H9 (cell line): ENCODE measurements at regions not wholly inside any gene's neighbourhood (a gene's known extent, or its start where the extent isn't known, plus 50 kb on each side); places are given as distances from the start of the nearest gene placed in this dataset.

Experiments
- DNase-seq: peaks from one replicate; pipeline ENCODE4 v3.0.0-alpha.2; 2017
- H2AFZ ChIP-seq: one replicate; pipeline ENCODE4 v1.6.1; 2013; ENCODE audit warnings: mild to moderate bottlenecking, low read length, control low read depth, moderate library complexity
- H2AK5ac ChIP-seq: 2 replicates; pipeline ENCODE4 v1.6.1; 2013; ENCODE audit warnings: low read length, control low read depth, mixed read lengths; ENCODE audit not compliant: insufficient read length
- H2BK120ac ChIP-seq: one replicate; pipeline ENCODE4 v1.6.1; 2013; ENCODE audit warnings: low read depth, mild to moderate bottlenecking, low read length, control low read depth, inconsistent platforms; ENCODE audit not compliant: poor library complexity, severe bottlenecking
- H2BK12ac ChIP-seq: 2 replicates; pipeline ENCODE4 v1.6.1; 2013; ENCODE audit warnings: low read length, control low read depth, mixed read lengths, low read depth; ENCODE audit not compliant: insufficient read length
- H2BK15ac ChIP-seq: 2 replicates; pipeline ENCODE4 v1.6.1; 2013; ENCODE audit warnings: low read depth, low read length, control low read depth
- H2BK20ac ChIP-seq: one replicate; pipeline ENCODE4 v1.6.1; 2013; ENCODE audit warnings: low read depth, mild to moderate bottlenecking, low read length, control low read depth, inconsistent platforms; ENCODE audit not compliant: poor library complexity, severe bottlenecking
- H2BK5ac ChIP-seq: 2 replicates; pipeline ENCODE4 v1.6.1; 2013; ENCODE audit warnings: low read length, control low read depth, mixed read lengths; ENCODE audit not compliant: insufficient read length
- H3K14ac ChIP-seq: 2 replicates; pipeline ENCODE4 v1.6.1; 2013; ENCODE audit warnings: low read length, control low read depth; ENCODE audit not compliant: insufficient read depth
- H3K18ac ChIP-seq: 2 replicates; pipeline ENCODE4 v1.6.1; 2013; ENCODE audit warnings: low read depth, mild to moderate bottlenecking, mixed read lengths, low read length, control low read depth; ENCODE audit not compliant: insufficient read length
- H3K23ac ChIP-seq: 2 replicates; pipeline ENCODE4 v1.6.1; 2013; ENCODE audit warnings: low read length, control low read depth, mixed read lengths, low read depth; ENCODE audit not compliant: insufficient read length
- H3K23me2 ChIP-seq: 2 replicates; pipeline ENCODE4 v1.6.1; 2013; ENCODE audit warnings: low read depth, mild to moderate bottlenecking, mixed read lengths, low read length, control low read depth; ENCODE audit not compliant: insufficient read length, poor library complexity, severe bottlenecking
- H3K27ac ChIP-seq: 2 replicates; pipeline ENCODE4 v1.5.1; 2013; ENCODE audit warnings: low read length, control low read depth, mixed read lengths, low read depth; ENCODE audit not compliant: insufficient read length
- H3K27me3 ChIP-seq: 2 replicates; pipeline ENCODE4 v1.6.1; 2013; ENCODE audit warnings: low read length, control low read depth, inconsistent platforms; ENCODE audit not compliant: insufficient read depth
- H3K4ac ChIP-seq: 2 replicates; pipeline ENCODE4 v1.6.1; 2013; ENCODE audit warnings: low read depth, mild to moderate bottlenecking, control low read depth, inconsistent platforms, low read length, moderate library complexity
- H3K4me1 ChIP-seq: 2 replicates; pipeline ENCODE4 v1.6.1; 2013; ENCODE audit warnings: low read length, control low read depth, inconsistent platforms; ENCODE audit not compliant: insufficient read depth
- H3K4me2 ChIP-seq: 2 replicates; pipeline ENCODE4 v1.6.1; 2013; ENCODE audit warnings: low read length, control low read depth, mixed read lengths; ENCODE audit not compliant: insufficient read length, insufficient read depth
- H3K56ac ChIP-seq: 2 replicates; pipeline ENCODE4 v1.6.1; 2013; ENCODE audit warnings: low read depth, mild to moderate bottlenecking, mixed read lengths, low read length, control low read depth; ENCODE audit not compliant: insufficient read length
- H3K79me1 ChIP-seq: 2 replicates; pipeline ENCODE4 v1.6.1; 2013; ENCODE audit warnings: low read depth, mild to moderate bottlenecking, moderate library complexity, low read length, control low read depth, inconsistent platforms; ENCODE audit not compliant: insufficient read depth, poor library complexity, severe bottlenecking
- H3K79me2 ChIP-seq: 2 replicates; pipeline ENCODE4 v1.6.1; 2013; ENCODE audit warnings: low read length, control low read depth, inconsistent platforms; ENCODE audit not compliant: insufficient read depth
- H3K9ac ChIP-seq: 2 replicates; pipeline ENCODE4 v1.6.1; 2013; ENCODE audit warnings: low read length, control low read depth, mixed read lengths; ENCODE audit not compliant: insufficient read length; ENCODE audit errors: extremely low read depth
- H3K9me3 ChIP-seq: one replicate; pipeline ENCODE4 v1.6.1; 2013; ENCODE audit warnings: low read depth, low read length, inconsistent platforms; ENCODE audit not compliant: control insufficient read depth
- H3T11ph ChIP-seq: one replicate; pipeline ENCODE4 v1.6.1; 2013; ENCODE audit warnings: mild to moderate bottlenecking, low read length, control low read depth, inconsistent platforms
- H4K20me1 ChIP-seq: one replicate; pipeline ENCODE4 v1.6.1; 2013; ENCODE audit not compliant: control insufficient read depth, insufficient read length, insufficient read depth
- H4K5ac ChIP-seq: 2 replicates; pipeline ENCODE4 v1.6.1; 2013; ENCODE audit warnings: low read depth, mild to moderate bottlenecking, mixed read lengths, low read length, control low read depth; ENCODE audit not compliant: insufficient read length
- H4K8ac ChIP-seq: replicated peaks from 2 replicates; pipeline ENCODE4 v1.6.1; 2013; ENCODE audit warnings: low read length, control low read depth, mixed read lengths, low read depth; ENCODE audit not compliant: insufficient read length
- H4K91ac ChIP-seq: 2 replicates; pipeline ENCODE4 v1.6.1; 2013; ENCODE audit warnings: low read depth, mild to moderate bottlenecking, moderate library complexity, mixed read lengths, low read length, control low read depth; ENCODE audit not compliant: insufficient read length
- H3K27ac Mint-ChIP-seq, 3 experiments: 2 replicates in 2 of 3; 3 replicates in 1 of 3; pipeline ENCODE4 v1.8.0; 2020 to 2021; ENCODE audit warnings: mixed read lengths in 3 of 3, mild to moderate bottlenecking in 1 of 3, moderate library complexity in 1 of 3
- H3K27me3 Mint-ChIP-seq: 2 replicates; pipeline ENCODE4 v1.8.0; 2021; ENCODE audit warnings: low read depth, mild to moderate bottlenecking, moderate library complexity, mixed read lengths
- H3K36me3 Mint-ChIP-seq, 3 experiments: 2 replicates in 2 of 3; 3 replicates in 1 of 3; pipeline ENCODE4 v1.8.0; 2020 to 2021; ENCODE audit warnings: low read depth in 3 of 3, mixed read lengths in 3 of 3; ENCODE audit not compliant: insufficient read depth in 1 of 3
- H3K4me1 Mint-ChIP-seq, 2 experiments: 2 replicates each; pipeline ENCODE4 v1.8.0; 2020; ENCODE audit warnings: mixed read lengths in 2 of 2
- H3K4me3 Mint-ChIP-seq, 2 experiments: 2 replicates in 1 of 2; 3 replicates in 1 of 2; pipeline ENCODE4 v1.8.0; 2020 to 2021; ENCODE audit warnings: mild to moderate bottlenecking in 2 of 2, mixed read lengths in 2 of 2, moderate library complexity in 1 of 2
- H3K9me3 Mint-ChIP-seq, 2 experiments: 2 replicates in 1 of 2; 3 replicates in 1 of 2; pipeline ENCODE4 v1.8.0; 2020; ENCODE audit warnings: mild to moderate bottlenecking in 2 of 2, mixed read lengths in 2 of 2, moderate library complexity in 1 of 2
- CTCF ChIP-seq: fragments of 200-600 bp; sonication (generic); conservative IDR thresholded peaks from 3 replicates; pipeline ENCODE4 v1.8.0; 2021; ENCODE audit warnings: antibody characterized with exemption, mild to moderate bottlenecking
- WGBS: extraction: QIAGEN DNeasy Blood & Tissue Kit; methylation state at CpG from one replicate; pipeline ENCODE4 v1.1.7; 2013; ENCODE audit warnings: missing lambda C conversion rate, low lambda C conversion rate, mixed read lengths; ENCODE audit not compliant: insufficient read length; ENCODE audit errors: extremely low coverage; 5-methylcytosine and 5-hydroxymethylcytosine counted together

GRCh38 chr3:191761906-191762305, 300.9 kb downstream of the PYDC2 start:
- peak overlapping the region in 2 of 3 experiments; percentile 81 to 88; a peak in 3 of 7 replicates for H3K27ac Mint-ChIP-seq

More at GRCh38 chr3:191761906-191762305, 300.9 kb downstream of the PYDC2 start:
- no peaks in the 10 kb centered on the region for H3K27me3 ChIP-seq
- H3K23me2 ChIP-seq = no peaks in the 10 kb centered on the region
- peaks cover 2% of the 10 kb centered on the region; the same call in 1 of the 2 replicates for H3K4me1 ChIP-seq
- H2BK120ac ChIP-seq = no peak overlapping the region
- no peak overlapping the region for H3K56ac ChIP-seq
- no peak overlapping the region for H2AK5ac ChIP-seq
- no peak overlapping the region for H3K27ac ChIP-seq
- H2BK12ac ChIP-seq = no peak overlapping the region
- H4K8ac ChIP-seq = no peak overlapping the region
- WGBS = no CpG with 5 or more reads among the region's 2 CpGs
- H3K9me3 ChIP-seq = no peaks in the 10 kb centered on the region
- H3K79me2 ChIP-seq = no peaks in the 10 kb centered on the region
- H3T11ph ChIP-seq = no peak overlapping the region
- H2BK5ac ChIP-seq = peak overlapping the region; percentile 87
- no peaks in the 10 kb centered on the region; a peak in 2 of 7 replicates for H3K36me3 Mint-ChIP-seq
- no peak overlapping the region for H2AFZ ChIP-seq
- no peaks in the 10 kb centered on the region for H3K27me3 Mint-ChIP-seq
- no peak overlapping the region for H3K14ac ChIP-seq
- H3K4me1 Mint-ChIP-seq = peaks cover 10 to 12% of the 10 kb centered on the region in 2 experiments
- no peak for TF ChIP-seq CTCF
- no peak overlapping the region for H3K9ac ChIP-seq
- no peak overlapping the region for H3K4ac ChIP-seq
- H3K9me3 Mint-ChIP-seq = no peaks in the 10 kb centered on the region
- H3K79me1 ChIP-seq = no peaks in the 10 kb centered on the region
- H4K91ac ChIP-seq = no peak overlapping the region
- H4K5ac ChIP-seq = no peak overlapping the region
- no peaks in the 10 kb centered on the region for H4K20me1 ChIP-seq
- no peak for DNase-seq
- H3K18ac ChIP-seq = peak overlapping the region; percentile 64
- H3K4me3 Mint-ChIP-seq = no peak overlapping the region
- H2BK15ac ChIP-seq = no peak overlapping the region
- no peak overlapping the region for H3K23ac ChIP-seq
- H3K4me2 ChIP-seq = peak overlapping the region; percentile 4
- no peak overlapping the region for H2BK20ac ChIP-seq
